ENCODE measurements at regions not wholly inside any gene's neighbourhood (a gene's known extent, or its start where the extent isn't known, plus 50 kb on each side); places are given as distances from the start of the nearest gene placed in this dataset.

DNA sequence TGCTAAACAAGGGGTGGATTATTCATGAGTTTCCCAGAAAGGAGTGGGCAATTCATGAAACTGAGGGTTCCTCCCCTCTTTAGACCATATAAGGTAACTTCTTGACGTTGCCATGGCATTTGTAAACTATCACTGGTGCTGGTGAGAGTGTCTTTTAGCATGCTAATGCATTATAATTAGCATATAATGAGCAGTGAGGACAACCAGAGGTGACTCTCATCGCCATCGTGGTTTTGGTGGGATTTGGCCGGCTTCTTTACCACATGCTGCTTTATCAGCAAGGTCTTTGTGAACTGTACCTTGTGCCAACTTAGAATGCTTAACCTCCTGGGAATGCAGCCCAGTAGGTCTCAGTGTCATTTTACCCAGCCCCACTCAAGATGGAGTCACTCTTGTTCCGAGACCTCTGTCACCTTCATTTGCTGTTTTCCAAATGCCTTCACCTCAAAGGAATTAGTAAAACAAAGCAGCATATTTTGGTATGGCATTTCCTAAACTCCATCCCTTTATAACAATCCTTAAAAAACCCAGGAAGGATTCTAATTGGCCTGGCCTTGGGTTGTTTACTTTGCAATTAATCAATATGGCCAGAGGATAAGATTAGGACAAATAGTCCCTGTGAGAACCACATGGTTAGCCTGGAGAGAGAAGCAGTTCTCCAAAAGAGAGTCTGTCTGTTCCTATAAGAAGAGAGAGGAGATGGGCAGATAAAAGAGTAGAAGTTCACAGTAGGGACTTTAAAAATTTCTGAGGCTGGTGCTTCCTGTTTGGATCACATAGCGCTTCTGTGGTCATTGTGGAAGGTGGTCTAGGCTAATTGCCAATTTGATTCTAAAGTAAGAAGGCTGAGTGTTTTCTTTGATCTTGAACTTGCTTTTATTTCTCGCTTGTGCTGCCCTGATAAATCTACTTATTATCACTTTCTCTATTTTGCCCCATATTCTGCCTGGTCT lies 155.2 kb upstream of the EOMES start:
- no peaks in the 10 kb centered on the region for H3K27me3 ChIP-seq (replicated peaks; ENCODE audit: insufficient read depth)
- no peak overlapping the region for H3K27ac ChIP-seq
- intact Hi-C loops (cut with DNase I), result no loop called here
- H3K9me3 ChIP-seq, result no peaks in the 10 kb centered on the region
- no peak for TF ChIP-seq POLR2AphosphoS5 (IDR thresholded peaks at IDR 0.05)
- TF ChIP-seq POLR2A (IDR thresholded peaks at IDR 0.05), result no peak
- no peak for TF ChIP-seq CTCF (IDR thresholded peaks at IDR 0.05)
- H3K36me3 ChIP-seq, result no peaks in the 10 kb centered on the region
- H3K4me1 ChIP-seq (replicated peaks), result no peaks in the 10 kb centered on the region
- WGBS, result 57% methylated on average over 7 of the region's 7 CpGs
- H3K4me3 ChIP-seq, result no peak overlapping the region
- DNase-seq (ENCODE audit: low spot score), result no peak

DNA sequence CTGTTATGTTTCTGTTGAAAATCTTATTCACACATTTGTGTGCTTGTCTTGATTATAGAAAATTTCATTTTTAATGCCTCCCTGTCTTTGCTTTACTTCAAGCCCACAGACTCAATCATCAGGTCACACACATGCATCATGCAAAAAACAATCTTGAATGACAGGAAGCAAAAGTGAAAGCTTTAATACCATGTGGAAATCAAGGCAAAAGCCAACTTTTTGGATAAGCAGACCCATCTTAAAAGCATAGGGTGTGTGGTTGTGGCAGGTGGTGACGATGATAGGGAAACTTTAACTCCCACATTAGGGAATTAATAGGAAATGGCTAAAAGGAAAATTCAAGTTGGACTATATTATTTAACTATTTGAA lies 155.9 kb upstream of the EOMES start:
- Histone ChIP-seq H3K27me3 (replicated peaks; ENCODE audit: insufficient read depth) (no peaks in the 10 kb centered on the region), H3K4me1 (replicated peaks) (no peaks in the 10 kb centered on the region), H3K27ac (no peak overlapping the region), H3K9me3 (no peaks in the 10 kb centered on the region), H3K36me3 (no peaks in the 10 kb centered on the region), H3K4me3 (no peak overlapping the region)
- intact Hi-C loops (cut with DNase I), result no loop called here
- 77% methylated on average over 1 of the region's 1 CpG for WGBS
- no peak for DNase-seq (ENCODE audit: low spot score)
- no peak for TF ChIP-seq POLR2A (IDR thresholded peaks at IDR 0.05)

GRCh38 chr3:27880969-27881892 lies 159.1 kb upstream of the EOMES start:
- no peak for DNase-seq (ENCODE audit: low spot score)
- H3K27ac ChIP-seq, result no peak overlapping the region
- no peaks in the 10 kb centered on the region for H3K27me3 ChIP-seq (replicated peaks; ENCODE audit: insufficient read depth)
- no peaks in the 10 kb centered on the region for H3K4me1 ChIP-seq (replicated peaks)
- no peaks in the 10 kb centered on the region for H3K9me3 ChIP-seq
- no peak overlapping the region for H3K4me3 ChIP-seq
- intact Hi-C loops (cut with DNase I), result no loop called here
- 54% methylated on average over 7 of the region's 7 CpGs for WGBS
- no peak for TF ChIP-seq POLR2A (IDR thresholded peaks at IDR 0.05)
- no peaks in the 10 kb centered on the region for H3K36me3 ChIP-seq

DNA sequence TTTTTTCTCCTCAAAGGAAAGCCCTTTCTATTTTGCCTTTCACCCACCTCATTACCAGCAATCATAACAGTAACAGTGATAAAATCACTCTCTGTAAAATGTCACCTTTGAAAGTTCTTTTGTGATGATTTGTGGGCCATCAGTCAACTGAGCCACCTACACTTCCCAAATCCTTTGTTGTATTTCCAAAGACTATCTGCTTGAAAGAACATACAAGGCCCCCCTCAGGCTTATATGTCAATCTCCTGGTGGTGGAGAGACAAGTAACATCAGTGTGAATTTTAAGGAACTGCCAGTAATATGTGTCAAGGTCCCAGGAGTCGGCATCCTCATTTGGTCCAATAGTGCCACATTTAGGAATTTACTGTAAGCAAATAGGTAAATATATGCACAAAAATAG lies 161.1 kb upstream of the EOMES start:
- DNase-seq (ENCODE audit: low spot score), result no peak
- H3K36me3 ChIP-seq, result no peaks in the 10 kb centered on the region
- TF ChIP-seq POLR2AphosphoS5 (IDR thresholded peaks at IDR 0.05) (no peak), CTCF (IDR thresholded peaks at IDR 0.05) (no peak), POLR2A (IDR thresholded peaks at IDR 0.05) (no peak)
- intact Hi-C loops (cut with DNase I), result no loop called here
- WGBS, result 67% methylated on average over 1 of the region's 1 CpG
- no peaks in the 10 kb centered on the region for H3K27me3 ChIP-seq (replicated peaks; ENCODE audit: insufficient read depth)
- no peak overlapping the region for H3K4me3 ChIP-seq
- H3K27ac ChIP-seq, result no peak overlapping the region
- no peaks in the 10 kb centered on the region for H3K9me3 ChIP-seq
- no peaks in the 10 kb centered on the region for H3K4me1 ChIP-seq (replicated peaks)

DNA sequence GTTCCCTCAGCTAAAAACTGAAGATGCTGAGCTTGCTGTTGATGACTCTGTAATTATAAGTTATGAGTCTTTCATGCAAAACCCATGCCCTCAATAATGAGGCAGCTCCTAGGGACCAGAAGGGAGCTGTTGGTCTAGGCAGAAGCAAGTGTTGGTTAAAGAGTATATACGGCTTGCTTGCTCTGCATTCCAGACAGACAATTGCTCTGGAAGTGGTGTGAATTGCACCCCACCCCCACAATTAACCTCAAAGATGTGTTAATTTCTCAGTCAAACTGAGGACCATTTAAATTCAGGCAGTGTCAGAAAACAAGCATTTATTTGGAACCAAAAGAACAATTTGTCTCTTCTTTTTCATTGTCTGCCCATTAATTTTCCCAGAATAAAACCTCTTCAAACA lies 163.5 kb upstream of the EOMES start:
- H3K4me1 ChIP-seq (replicated peaks), result no peaks in the 10 kb centered on the region
- H3K4me3 ChIP-seq, result no peak overlapping the region
- TF ChIP-seq POLR2AphosphoS5 (IDR thresholded peaks at IDR 0.05), result no peak
- no peak for TF ChIP-seq CTCF (IDR thresholded peaks at IDR 0.05)
- no peak for TF ChIP-seq POLR2A (IDR thresholded peaks at IDR 0.05)
- intact Hi-C loops (cut with DNase I), result no loop called here
- 23% methylated on average over 1 of the region's 1 CpG for WGBS
- no peaks in the 10 kb centered on the region for H3K27me3 ChIP-seq (replicated peaks; ENCODE audit: insufficient read depth)
- no peak overlapping the region for H3K27ac ChIP-seq
- no peak for DNase-seq (ENCODE audit: low spot score)
- H3K9me3 ChIP-seq, result no peaks in the 10 kb centered on the region
- no peaks in the 10 kb centered on the region for H3K36me3 ChIP-seq

Data from prostate gland (tissue), 2 donors.